ENCODE measurements at regions not wholly inside any gene's neighbourhood (a gene's known extent, or its start where the extent isn't known, plus 50 kb on each side); places are given as distances from the start of the nearest gene placed in this dataset.
"Not testable (repeated sequence)": the region's sequence is repeated elsewhere in the genome, so short reads cannot be mapped to it uniquely, and the experiment has no call there.

GRCh38 chr6:81026041-81026553 lies 726.4 kb downstream of the TENT5A start:
- no peak for DNase-seq

GRCh38 chr6:81023709-81024108 lies 728.8 kb downstream of the TENT5A start:
- no peak for DNase-seq

DNA sequence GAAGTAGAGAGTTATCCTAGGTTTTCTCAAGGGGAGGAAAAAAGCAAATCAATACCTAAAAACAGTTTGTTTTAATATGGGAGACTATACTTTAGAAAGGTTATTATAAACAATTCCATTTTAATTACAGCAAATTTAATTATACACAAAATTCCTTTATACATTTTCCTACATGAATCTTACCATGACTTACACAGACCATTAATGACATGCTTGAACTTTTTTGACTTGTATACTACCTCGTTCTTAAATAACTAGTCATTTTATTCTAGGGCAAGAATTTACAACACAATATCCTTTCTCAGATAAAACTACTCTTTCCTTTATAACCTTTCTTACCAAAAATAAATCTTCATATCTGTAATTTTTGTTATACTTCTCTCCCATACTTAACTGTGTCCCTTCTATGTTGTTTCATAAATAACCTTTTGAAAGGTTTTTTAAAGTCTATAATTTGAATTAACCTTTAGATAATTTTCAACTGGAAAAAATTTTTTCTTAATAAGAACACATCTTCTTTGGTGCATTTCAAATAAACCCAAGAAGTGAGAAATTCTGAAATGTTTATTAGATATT lies 729.4 kb downstream of the TENT5A start:
- DNase-seq = no peak

- DNase-seq = not testable (repeated sequence)
These were observed 734.9 kb downstream of the TENT5A start for GRCh38 chr6:81017586-81017985.

DNA sequence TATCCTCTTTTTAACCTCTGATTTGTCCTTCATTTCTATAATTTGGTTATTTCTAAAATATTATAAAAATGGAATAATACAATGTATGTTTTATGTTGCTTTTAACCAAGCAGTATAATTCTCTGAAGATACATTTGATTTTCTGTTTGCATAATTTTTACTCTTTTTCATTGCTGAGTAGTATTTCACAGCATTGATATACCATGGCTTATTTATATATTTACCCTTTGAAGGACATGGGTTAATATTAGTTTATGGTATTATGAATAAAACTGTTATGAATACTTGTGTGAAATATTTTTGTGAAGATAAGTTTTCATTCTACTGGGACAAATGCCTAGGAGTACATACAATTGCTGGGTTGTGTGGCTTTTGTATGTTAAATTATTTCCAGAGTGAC lies 748.6 kb downstream of the TENT5A start:
- DNase-seq = no peak

- no peak for DNase-seq
These were observed 749.3 kb downstream of the TENT5A start for GRCh38 chr6:81003156-81003555.

DNA sequence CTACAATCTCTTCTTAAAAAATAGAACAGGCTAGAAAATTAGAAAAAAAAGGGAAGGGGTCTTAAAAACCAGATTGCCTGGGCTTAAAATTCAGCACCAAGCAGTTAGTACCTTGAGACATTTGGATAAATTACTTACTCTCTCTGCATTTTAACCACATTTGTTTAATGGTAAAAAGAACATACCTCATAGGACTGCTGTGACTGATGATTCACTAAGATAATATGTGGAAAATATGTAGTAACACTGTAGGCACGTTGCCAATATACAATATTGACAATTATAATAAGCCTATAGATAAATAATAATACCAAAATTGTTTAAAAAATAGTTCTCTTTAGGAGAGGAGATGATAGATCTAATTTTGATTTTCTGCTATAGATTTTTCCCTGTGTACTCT lies 750.4 kb downstream of the TENT5A start:
- no peak for DNase-seq

- DNase-seq = no peak
These were observed 761.2 kb downstream of the TENT5A start for GRCh38 chr6:80991316-80991715.

DNA sequence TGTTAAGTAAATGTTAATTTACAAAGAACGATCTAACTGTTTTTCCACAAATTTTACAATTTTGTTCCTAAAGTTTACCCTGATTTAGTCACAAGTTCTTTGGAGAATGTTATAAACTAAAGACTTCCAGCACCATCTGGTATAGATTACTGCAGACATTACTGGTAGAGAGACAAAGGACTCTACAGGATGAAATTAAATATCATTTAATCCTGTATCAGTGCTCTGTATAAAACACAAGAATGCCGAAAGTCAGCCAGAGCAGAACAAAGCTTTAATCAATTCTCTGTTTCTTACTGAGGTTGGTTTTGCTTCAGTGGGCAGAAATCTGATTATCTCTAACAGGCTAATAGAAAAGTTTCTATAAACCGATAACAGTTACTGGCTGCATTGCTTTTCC lies 763.6 kb downstream of the TENT5A start:
- no peak for DNase-seq

DNA sequence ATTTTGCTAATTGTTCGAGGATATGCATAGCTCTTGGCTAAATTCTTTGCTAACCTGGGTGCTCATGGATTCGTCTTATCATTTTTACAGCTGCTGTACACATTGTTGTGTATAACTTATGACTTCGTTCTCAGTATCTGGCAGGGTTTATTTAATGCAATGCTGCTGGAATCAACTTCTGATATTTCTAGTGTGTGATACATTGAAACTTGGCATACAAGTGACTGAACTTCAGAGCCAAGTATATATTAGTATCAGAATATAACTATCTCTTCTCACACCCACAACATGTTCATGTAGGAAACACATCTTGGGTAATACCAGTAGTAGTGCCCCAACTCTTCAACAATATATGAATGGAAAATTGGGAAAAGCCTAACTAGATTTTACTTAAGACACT lies 764.2 kb downstream of the TENT5A start:
- DNase-seq = no peak

DNA sequence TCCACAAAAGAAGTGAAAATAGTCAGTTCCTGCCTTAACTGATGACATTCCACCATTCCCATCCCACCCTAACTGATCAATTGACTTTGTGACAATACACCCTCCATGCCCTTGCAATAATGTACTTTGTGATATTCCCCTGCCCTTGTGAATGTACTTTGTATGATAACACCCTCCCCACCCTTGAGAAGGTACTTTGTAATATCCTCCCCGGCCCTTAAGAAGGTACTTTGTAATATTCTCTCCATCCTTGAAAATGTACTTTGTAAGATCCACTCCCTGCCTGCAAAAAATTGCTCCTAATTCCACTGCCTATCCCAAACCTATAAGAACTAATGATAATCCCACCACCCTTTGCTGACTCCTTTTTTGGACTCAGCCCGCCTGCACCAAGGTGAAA lies 771.3 kb downstream of the TENT5A start:
- DNase-seq = not testable (repeated sequence)

- DNase-seq = no peak
These were observed 776.1 kb downstream of the TENT5A start for GRCh38 chr6:80976336-80976735.

DNA sequence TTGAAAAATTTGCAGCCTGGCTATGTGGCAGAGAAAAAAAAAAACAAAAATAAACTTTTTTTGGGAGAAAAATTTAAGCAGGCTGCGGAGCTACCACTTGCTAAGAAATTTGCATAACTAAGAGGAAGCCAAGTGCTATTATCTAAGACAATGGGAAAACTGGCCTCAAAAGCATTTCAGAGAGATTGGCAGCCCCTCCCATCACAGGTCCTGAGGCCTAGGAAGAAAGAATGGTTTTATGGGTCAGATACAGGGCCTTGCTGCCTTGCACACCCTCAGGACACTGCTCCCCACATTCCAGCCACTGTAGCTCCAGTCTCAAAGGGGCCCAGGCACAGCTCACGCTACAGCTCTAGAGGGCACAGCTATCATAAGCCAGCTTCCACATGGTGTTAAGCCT lies 777.9 kb downstream of the TENT5A start:
- DNase-seq = no peak

DNA sequence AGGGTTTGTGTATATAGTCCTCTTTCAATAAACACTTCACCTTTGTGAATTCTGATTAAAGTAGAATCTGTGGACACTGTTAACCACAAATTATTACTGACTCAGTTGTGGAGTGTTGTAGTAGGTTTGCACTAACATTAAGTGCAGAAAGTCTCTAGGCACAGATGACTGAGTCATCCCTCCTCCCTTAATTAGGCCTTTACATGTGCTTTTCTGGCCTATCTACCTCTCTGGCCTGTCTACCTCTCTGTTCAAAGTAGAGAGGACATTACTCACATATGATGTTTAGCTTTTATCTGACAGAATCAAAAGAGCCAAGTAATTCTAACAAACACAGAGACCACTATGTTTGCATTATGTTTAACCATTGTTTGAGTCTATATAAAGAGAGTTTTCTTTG lies 783.0 kb downstream of the TENT5A start:
- no peak for DNase-seq

DNA sequence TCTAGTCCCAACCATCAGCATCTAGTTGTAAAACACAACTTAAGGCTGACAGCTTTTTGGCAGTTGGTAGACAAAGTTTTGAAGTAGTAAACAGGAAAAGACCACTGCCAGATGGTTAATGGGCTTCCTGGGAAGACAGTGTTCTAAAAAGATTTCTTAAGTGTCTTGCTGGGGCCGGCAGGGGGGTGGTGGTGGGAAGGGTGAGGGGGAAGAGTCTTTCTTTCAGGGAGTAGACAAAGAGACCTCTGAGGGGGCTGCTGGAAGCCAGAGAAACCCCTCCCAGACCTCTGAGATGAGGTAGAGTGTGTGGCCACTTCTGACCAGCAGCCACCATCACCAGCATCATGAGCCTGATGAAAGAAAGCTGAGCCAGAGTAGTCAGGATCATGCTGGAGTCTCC lies 784.9 kb downstream of the TENT5A start:
- no peak for DNase-seq

DNA sequence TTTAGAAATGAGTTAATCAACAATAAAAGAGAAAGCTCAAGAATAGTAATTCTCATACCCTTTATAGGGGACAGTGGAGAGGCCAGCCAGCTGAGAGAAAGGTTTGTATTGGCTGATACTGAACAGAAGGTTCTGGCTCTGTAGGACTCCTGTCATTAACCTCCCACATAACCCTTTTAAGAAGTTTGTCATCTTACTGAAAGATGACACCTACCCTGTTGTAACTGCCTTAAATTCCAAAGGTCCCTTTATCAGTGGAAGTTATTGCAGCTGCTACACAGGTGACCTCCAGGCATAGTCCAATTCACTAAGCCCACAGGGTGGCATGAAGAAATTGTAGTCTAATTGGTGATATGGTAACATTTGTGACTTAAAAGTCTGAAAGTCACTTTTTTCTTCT lies 790.1 kb downstream of the TENT5A start:
- no peak for DNase-seq

DNA sequence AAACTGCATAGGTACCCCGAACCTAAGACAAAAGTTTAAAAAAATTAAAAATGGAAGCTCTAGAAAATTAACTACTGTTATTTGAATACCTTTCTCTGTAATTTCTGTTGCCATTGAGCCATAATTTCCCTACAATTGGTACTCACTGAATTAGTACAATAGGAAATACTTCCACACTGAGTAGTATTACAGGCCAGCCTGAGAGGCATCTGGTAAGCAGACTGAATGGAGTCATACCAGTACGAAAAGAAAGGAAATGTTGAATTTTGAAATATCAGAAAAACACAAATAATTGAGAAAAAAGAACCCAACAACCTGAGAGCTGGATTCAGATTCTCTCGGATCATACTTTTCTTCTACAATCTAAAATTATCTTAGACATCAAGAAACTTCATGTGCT lies 791.3 kb downstream of the TENT5A start:
- DNase-seq = no peak

DNA sequence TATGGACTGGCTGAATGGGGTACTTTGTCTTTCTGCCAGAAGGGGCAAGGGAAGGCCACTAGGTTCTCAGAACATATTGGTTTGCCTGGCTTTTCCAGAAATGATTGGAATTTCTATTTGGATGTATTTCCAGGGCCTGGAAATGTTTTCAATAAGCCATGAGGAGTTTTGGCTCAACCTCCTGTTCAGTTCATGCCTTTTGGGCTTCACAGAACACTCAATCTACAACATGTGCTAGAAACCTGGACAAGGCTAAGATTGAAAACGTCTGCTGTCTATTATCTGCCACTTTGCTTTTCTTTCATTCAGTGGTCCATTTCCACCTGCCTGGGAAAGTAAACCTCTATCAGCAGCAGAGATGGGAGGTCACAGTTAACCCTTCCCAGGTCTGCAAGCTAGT lies 793.4 kb downstream of the TENT5A start:
- no peak for DNase-seq

DNA sequence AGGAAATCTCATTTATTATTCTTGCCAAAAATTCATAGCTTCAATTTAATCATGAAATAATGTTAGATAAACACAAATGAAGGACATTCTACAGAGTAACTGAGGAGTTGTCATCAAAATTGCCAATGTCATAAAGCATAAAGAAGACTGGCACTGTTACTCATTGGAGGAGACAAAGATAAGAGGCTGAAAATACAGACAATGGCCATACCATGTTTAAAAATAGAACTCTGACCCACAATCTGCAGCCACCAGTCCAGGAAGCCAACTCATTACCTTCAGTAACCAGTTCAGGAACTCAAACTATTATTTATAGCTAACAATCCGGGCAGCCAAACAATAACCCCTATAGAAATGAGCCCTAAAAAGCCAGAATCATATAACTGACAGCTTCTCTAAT lies 795.6 kb downstream of the TENT5A start:
- DNase-seq = no peak

GRCh38 chr6:80952479-80952878 lies 800.0 kb downstream of the TENT5A start:
- not testable (repeated sequence) for DNase-seq

GRCh38 chr6:80946402-80946801 lies 806.1 kb downstream of the TENT5A start:
- no peak for DNase-seq

DNA sequence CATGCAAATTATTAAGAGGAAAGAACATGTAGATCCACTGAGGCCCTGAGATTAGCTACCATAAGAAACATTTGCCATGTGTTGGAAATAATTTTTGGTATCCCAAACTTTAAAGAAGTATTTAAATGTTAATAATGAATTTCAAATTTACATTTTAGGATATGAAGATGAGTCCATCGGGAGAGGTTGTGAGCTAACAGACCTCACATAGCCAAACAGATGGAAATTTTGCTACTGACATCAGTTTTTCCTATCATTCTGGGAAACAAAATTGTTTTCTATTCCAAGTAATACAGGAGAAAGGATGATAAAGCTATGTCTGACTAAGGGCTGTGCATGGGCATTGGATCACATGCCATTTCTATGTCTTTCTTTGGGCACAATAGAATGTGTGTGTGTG lies 809.6 kb downstream of the TENT5A start:
- DNase-seq = no peak

GRCh38 chr6:80940976-80941375 lies 811.5 kb downstream of the TENT5A start:
- DNase-seq = no peak

DNA sequence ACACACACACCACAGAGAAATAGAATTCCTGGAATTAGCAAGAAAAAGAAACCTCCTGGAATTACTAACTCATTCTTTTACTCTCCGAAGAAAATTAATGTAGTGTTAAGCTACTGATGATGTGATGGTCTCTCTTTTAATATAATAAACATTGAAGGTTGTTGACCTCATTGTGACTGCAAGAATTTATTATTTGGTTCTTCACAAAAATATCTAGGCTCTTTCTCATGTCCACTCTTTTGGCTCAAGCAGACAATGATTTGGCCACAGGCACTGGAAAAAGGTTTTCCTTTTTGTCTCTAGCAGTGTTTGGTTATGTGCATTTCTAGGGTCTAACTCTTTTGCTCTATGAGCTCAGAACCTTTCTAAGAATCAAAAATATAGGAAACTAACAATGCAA lies 811.9 kb downstream of the TENT5A start:
- DNase-seq = no peak

All from hypothalamus (tissue), 51 donors.